Skin of body (tissue), 1 donor: ENCODE measurements at regions not wholly inside any gene's neighbourhood (a gene's known extent, or its start where the extent isn't known, plus 50 kb on each side); places are given as distances from the start of the nearest gene placed in this dataset.
"Not testable (repeated sequence)": the region's sequence is repeated elsewhere in the genome, so short reads cannot be mapped to it uniquely, and the experiment has no call there.

Experiments
- DNase-seq: peaks from one replicate; lab custom pipeline; 2025; lab: John Stamatoyannopoulos, UW

- DNase-seq: no peak
Measured at GRCh38 chr6:121688974-121689373, 253.5 kb downstream of the GJA1 start.

- DNase-seq: no peak
Measured at GRCh38 chr6:121691126-121691551, 255.7 kb downstream of the GJA1 start.

- no peak for DNase-seq
Measured at GRCh38 chr6:121694389-121694788, 258.9 kb downstream of the GJA1 start.

GRCh38 chr6:121694801-121695251 is 259.4 kb downstream of the GJA1 start:
- DNase-seq: no peak

GRCh38 chr6:121695329-121695728 is 259.9 kb downstream of the GJA1 start:
- no peak for DNase-seq

GRCh38 chr6:121697921-121698320 is 262.5 kb downstream of the GJA1 start:
- no peak for DNase-seq

- no peak for DNase-seq
Measured at GRCh38 chr6:121698617-121699016, 263.2 kb downstream of the GJA1 start.

- not testable (repeated sequence) for DNase-seq
Measured at GRCh38 chr6:121703129-121703528, 267.7 kb downstream of the GJA1 start.

- DNase-seq: no peak
Measured at GRCh38 chr6:121711472-121711871, 276.0 kb downstream of the GJA1 start.

GRCh38 chr6:121717686-121718085 is 282.2 kb downstream of the GJA1 start:
- no peak for DNase-seq

- DNase-seq: not testable (repeated sequence)
Measured at GRCh38 chr6:121720867-121721266, 285.4 kb downstream of the GJA1 start.

- no peak for DNase-seq
Measured at GRCh38 chr6:121723623-121724022, 288.2 kb downstream of the GJA1 start.

GRCh38 chr6:121724576-121724975 is 289.1 kb downstream of the GJA1 start:
- DNase-seq: no peak

GRCh38 chr6:121726596-121726995 is 291.1 kb downstream of the GJA1 start:
- DNase-seq: no peak

GRCh38 chr6:121730616-121731015 is 295.2 kb downstream of the GJA1 start:
- DNase-seq: no peak

- no peak for DNase-seq
Measured at GRCh38 chr6:121731381-121731780, 295.9 kb downstream of the GJA1 start.

GRCh38 chr6:121732641-121733040 is 297.2 kb downstream of the GJA1 start:
- no peak for DNase-seq

- no peak for DNase-seq
Measured at GRCh38 chr6:121733234-121733633, 297.8 kb downstream of the GJA1 start.

- DNase-seq: not testable (repeated sequence)
Measured at GRCh38 chr6:121740188-121740587, 304.7 kb downstream of the GJA1 start.

GRCh38 chr6:121743691-121744090 is 308.2 kb downstream of the GJA1 start:
- DNase-seq: no peak

GRCh38 chr6:121748376-121748775 is 312.9 kb downstream of the GJA1 start:
- no peak for DNase-seq

GRCh38 chr6:121748850-121749249 is 313.4 kb downstream of the GJA1 start:
- no peak for DNase-seq

- DNase-seq: peak; percentile 29
Measured at GRCh38 chr6:121755485-121755884, 320.0 kb downstream of the GJA1 start.

GRCh38 chr6:121756666-121757065 is 321.2 kb downstream of the GJA1 start:
- DNase-seq: no peak
